GM12878 (cell line): ENCODE measurements at regions not wholly inside any gene's neighbourhood (a gene's known extent, or its start where the extent isn't known, plus 50 kb on each side); places are given as distances from the start of the nearest gene placed in this dataset.

Experiments
- ATAC-seq: fragments of 200-7000 bp; cut with Tn5 transposase; 3 replicates; pipeline ENCODE4 v1.9.1; 2020; ENCODE audit warnings: mild to moderate bottlenecking, moderate library complexity
- BruUV-seq: library from RNA; stranded (reverse); fragments of 400-500 nt; replicated peaks from 2 replicates; lab custom pipeline; 2021; lab: Mats Ljungman, UMichigan
- CTCF ChIA-PET: fragments of 300-600 bp; sonication (Branson Sonifier 250); formaldehyde crosslinking; extraction: SDS; loops from one replicate; lab custom pipeline; 2021; ENCODE audit warnings: inconsistent platforms; lab: Yijun Ruan, JAX
- POLR2A ChIA-PET: fragments of 350-600 bp; formaldehyde crosslinking; extraction: SDS; loops from one replicate; lab custom pipeline; 2021; ENCODE audit warnings: inconsistent platforms; lab: Charles Lee
- RAD21 ChIA-PET: fragments of 300-600 bp; sonication (Branson Sonifier 250); formaldehyde crosslinking; loops from one replicate; lab custom pipeline; 2023; ENCODE audit warnings: antibody characterized with exemption; ENCODE audit not compliant: unreplicated experiment; lab: Charles Lee
- SMC1A ChIA-PET: fragments of 300-600 bp; sonication (Branson Sonifier 250); formaldehyde crosslinking; loops from one replicate; lab custom pipeline; 2023; ENCODE audit not compliant: unreplicated experiment, uncharacterized antibody; lab: Charles Lee
- DNase-seq: peaks from one replicate; pipeline ENCODE4 v3.0.0-alpha.2; 2011; ENCODE audit warnings: low read depth, low spot score
- FAIRE-seq: peaks from 3 replicates; lab custom pipeline; 2011; peaks lifted over from hg19 to GRCh38; lab: Jason Lieb, UNC
- H2AFZ ChIP-seq: 2 replicates; pipeline ENCODE4 v1.6.0; 2011; ENCODE audit warnings: low read depth, low read length, control low read depth; ENCODE audit not compliant: control insufficient read depth
- H3K27ac ChIP-seq: 2 replicates; pipeline ENCODE4 v1.5.1; 2011; ENCODE audit warnings: control low read depth; ENCODE audit not compliant: control insufficient read depth, insufficient read depth
- H3K27me3 ChIP-seq, 2 experiments: replicated peaks in 1 of 2; 2 replicates each; pipeline versions ENCODE4 v1.6.0 to v1.6.1; 2011; ENCODE audit warnings: low read length in 1 of 2; ENCODE audit not compliant: control insufficient read depth in 2 of 2, insufficient read depth in 2 of 2
- H3K36me3 ChIP-seq, 2 experiments: 2 replicates each; pipeline ENCODE4 v1.5.1; 2011; ENCODE audit warnings: low read length in 1 of 2; ENCODE audit not compliant: control insufficient read depth in 2 of 2, insufficient read depth in 2 of 2
- H3K4me1 ChIP-seq: 2 replicates; pipeline ENCODE4 v1.6.1; 2011; ENCODE audit warnings: mild to moderate bottlenecking, low read length, moderate library complexity, mixed read lengths; ENCODE audit not compliant: control insufficient read depth, insufficient read depth
- H3K4me2 ChIP-seq: 2 replicates; pipeline ENCODE4 v1.6.0; 2011; ENCODE audit warnings: control low read depth; ENCODE audit not compliant: control insufficient read depth, insufficient read depth
- H3K4me3 ChIP-seq: fragments of 200-600 bp; sonication (generic); 2 replicates; pipeline ENCODE4 v1.5.1; 2016
- H3K79me2 ChIP-seq: 2 replicates; pipeline ENCODE4 v1.6.0; 2011; ENCODE audit warnings: low read length; ENCODE audit not compliant: control insufficient read depth, insufficient read depth
- H3K9ac ChIP-seq: 2 replicates; pipeline ENCODE4 v1.8.0; 2011; ENCODE audit warnings: low read length, control low read depth, mixed read lengths; ENCODE audit not compliant: control insufficient read depth, insufficient read depth
- H3K9me3 ChIP-seq: replicated peaks from 3 replicates; pipeline ENCODE4 v1.5.1; 2011; ENCODE audit warnings: mild to moderate bottlenecking, low read length; ENCODE audit not compliant: control insufficient read depth, insufficient read depth
- H4K20me1 ChIP-seq: 2 replicates; pipeline ENCODE4 v1.6.0; 2011; ENCODE audit not compliant: control insufficient read depth, insufficient read depth
- ASH2L ChIP-seq: fragments of 300-600, 200-600 bp; sonication (generic); IDR thresholded peaks from 2 replicates; pipeline ENCODE4 v1.6.1; 2017; ENCODE audit warnings: low read depth, mild to moderate bottlenecking, borderline replicate concordance
- CHD4 ChIP-seq: fragments of 200-600 bp; sonication (generic); IDR thresholded peaks from 2 replicates; pipeline ENCODE4 v1.6.1; 2016; ENCODE audit warnings: mild to moderate bottlenecking
- ETV6 ChIP-seq, 2 experiments: fragments of 450-650 bp in 1 of 2; IDR thresholded peaks in 1 of 2; conservative IDR thresholded peaks in 1 of 2; 2 replicates each; pipeline ENCODE4 v1.6.1; 2014; ENCODE audit warnings: antibody characterized with exemption in 1 of 2, borderline replicate concordance in 1 of 2, low read depth in 1 of 2, mild to moderate bottlenecking in 1 of 2, moderate library complexity in 1 of 2
- GATAD2B ChIP-seq: fragments of 450-650 bp; conservative IDR thresholded peaks from 2 replicates; pipeline ENCODE4 v1.6.1; 2017; ENCODE audit warnings: low read depth, mild to moderate bottlenecking, moderate library complexity
- KDM1A ChIP-seq: fragments of 200-600 bp; sonication (generic); IDR thresholded peaks from 2 replicates; pipeline ENCODE4 v1.6.1; 2016; ENCODE audit warnings: borderline replicate concordance
- MEF2A ChIP-seq: IDR thresholded peaks from 2 replicates; pipeline ENCODE4 v1.6.1; 2011; ENCODE audit warnings: low read depth, mild to moderate bottlenecking, low read length, moderate library complexity; ENCODE audit not compliant: insufficient read depth
- NFIC ChIP-seq: IDR thresholded peaks from 2 replicates; pipeline ENCODE4 v1.6.1; 2012; ENCODE audit warnings: low read depth, mild to moderate bottlenecking, inconsistent platforms, low read length, moderate library complexity
- NR2C1 ChIP-seq: fragments of 450-650 bp; IDR thresholded peaks from 2 replicates; pipeline ENCODE4 v1.6.1; 2017; ENCODE audit warnings: antibody characterized with exemption, mild to moderate bottlenecking, moderate library complexity
- PML ChIP-seq: IDR thresholded peaks from 2 replicates; pipeline ENCODE4 v1.6.1; 2012; ENCODE audit warnings: low read length, inconsistent platforms
- SREBF2 ChIP-seq: IDR thresholded peaks from 2 replicates; pipeline ENCODE4 v1.6.1; 2012; ENCODE audit warnings: mild to moderate bottlenecking, low read length
- WGBS: methylation state at CpG from one replicate; pipeline ENCODE4 v1.1.6; 2016; ENCODE audit warnings: low lambda C conversion rate; ENCODE audit not compliant: insufficient replicate concordance, insufficient coverage; ENCODE audit errors: missing lambda C conversion rate; 5-methylcytosine and 5-hydroxymethylcytosine counted together
- in situ Hi-C: fragments of 300-500 bp; cut with MboI; formaldehyde crosslinking; loops from 9 replicates; pipeline ENCODE4 v1.14.3; 2018; ENCODE audit warnings: mixed read lengths
- intact Hi-C: fragments of 100-400 bp; cut with micrococcal nuclease; formaldehyde crosslinking; loops from one replicate; pipeline ENCODE4 v1.14.2; 2022; ENCODE audit not compliant: unreplicated experiment
- TF ChIP-seq, protein P1 (sequence below): IDR thresholded peaks from 2 replicates; pipeline ENCODE4 v1.6.1; 2012; ENCODE audit warnings: low read depth, low read length, improper control_type of control experiment
- TF ChIP-seq, protein P2 (sequence below): IDR thresholded peaks from 2 replicates; pipeline ENCODE4 v1.6.1; 2012; ENCODE audit warnings: mild to moderate bottlenecking, low read depth, low read length
- TF ChIP-seq, protein P3 (sequence below): fragments of 150-350 bp; IDR thresholded peaks from 2 replicates; pipeline ENCODE4 v1.6.1; 2014; ENCODE audit warnings: mild to moderate bottlenecking, low read depth, low read length
- TF ChIP-seq, protein P4 (sequence below): fragments of 450-650 bp; formaldehyde crosslinking; IDR thresholded peaks from 2 replicates; pipeline ENCODE4 v1.4.0; 2020; ENCODE audit warnings: mild to moderate bottlenecking, moderate library complexity

DNA sequence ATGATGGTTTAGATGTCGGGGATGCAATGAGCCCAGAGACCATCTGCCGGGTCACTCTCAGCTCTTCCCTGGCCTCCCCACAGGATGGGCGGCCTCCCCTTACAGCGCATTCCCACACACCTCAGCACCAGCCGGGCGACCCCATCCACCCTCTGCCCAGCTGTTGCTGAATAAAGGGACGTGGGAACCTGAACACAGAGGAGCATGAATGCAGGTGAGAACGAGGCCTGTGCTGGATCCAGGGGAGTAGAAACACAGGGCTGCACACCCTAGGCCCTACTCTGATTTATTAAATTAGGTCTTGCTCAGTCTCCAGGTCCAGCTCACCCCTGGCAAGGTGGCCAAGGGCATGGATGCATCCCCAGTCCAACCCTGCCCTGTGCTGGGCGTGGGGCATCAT lies 180.5 kb downstream of the CTTN start (continued):
- TF ChIP-seq, protein P1, sequence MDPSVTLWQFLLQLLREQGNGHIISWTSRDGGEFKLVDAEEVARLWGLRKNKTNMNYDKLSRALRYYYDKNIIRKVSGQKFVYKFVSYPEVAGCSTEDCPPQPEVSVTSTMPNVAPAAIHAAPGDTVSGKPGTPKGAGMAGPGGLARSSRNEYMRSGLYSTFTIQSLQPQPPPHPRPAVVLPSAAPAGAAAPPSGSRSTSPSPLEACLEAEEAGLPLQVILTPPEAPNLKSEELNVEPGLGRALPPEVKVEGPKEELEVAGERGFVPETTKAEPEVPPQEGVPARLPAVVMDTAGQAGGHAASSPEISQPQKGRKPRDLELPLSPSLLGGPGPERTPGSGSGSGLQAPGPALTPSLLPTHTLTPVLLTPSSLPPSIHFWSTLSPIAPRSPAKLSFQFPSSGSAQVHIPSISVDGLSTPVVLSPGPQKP, result no peak
- no peak for TF ChIP-seq ASH2L
- no peak for TF ChIP-seq GATAD2B
- TF ChIP-seq PML, result no peak
- TF ChIP-seq SREBF2, result no peak

DNA sequence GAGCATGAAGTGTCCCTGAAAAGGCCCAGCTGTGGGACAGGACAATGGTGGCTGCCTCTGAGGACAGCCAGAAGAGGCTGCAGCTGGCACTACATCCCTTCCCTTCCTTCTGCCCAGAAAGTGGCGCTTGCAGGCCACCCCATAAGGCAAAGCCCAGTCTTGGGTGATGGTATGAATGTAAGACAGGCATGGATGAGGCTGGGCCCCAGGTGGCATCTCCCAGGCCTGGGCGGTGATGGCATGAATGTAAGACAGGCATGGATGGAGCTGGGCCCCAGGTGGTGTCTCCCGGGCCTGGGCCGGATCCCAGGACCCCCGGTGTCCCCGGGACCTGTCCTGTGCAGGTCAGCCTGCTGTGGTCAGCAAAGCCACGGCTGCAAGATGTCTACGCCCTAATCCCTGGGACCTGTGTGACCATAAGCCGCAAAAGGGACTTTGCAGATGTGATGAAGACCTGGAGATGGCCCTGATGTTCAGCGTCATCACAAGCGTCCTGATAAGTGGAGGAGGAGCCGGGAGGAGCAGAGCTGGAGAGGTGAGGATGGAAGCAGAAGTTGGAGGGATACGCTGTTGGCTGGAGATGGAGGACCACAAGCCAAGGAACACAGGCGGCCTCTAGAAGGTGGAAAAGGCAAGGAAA lies 181.1 kb downstream of the CTTN start:
- intact Hi-C loops, result no loop called here
- TF ChIP-seq KDM1A, result no peak
- no peak for TF ChIP-seq MEF2A
- TF ChIP-seq, protein P2, sequence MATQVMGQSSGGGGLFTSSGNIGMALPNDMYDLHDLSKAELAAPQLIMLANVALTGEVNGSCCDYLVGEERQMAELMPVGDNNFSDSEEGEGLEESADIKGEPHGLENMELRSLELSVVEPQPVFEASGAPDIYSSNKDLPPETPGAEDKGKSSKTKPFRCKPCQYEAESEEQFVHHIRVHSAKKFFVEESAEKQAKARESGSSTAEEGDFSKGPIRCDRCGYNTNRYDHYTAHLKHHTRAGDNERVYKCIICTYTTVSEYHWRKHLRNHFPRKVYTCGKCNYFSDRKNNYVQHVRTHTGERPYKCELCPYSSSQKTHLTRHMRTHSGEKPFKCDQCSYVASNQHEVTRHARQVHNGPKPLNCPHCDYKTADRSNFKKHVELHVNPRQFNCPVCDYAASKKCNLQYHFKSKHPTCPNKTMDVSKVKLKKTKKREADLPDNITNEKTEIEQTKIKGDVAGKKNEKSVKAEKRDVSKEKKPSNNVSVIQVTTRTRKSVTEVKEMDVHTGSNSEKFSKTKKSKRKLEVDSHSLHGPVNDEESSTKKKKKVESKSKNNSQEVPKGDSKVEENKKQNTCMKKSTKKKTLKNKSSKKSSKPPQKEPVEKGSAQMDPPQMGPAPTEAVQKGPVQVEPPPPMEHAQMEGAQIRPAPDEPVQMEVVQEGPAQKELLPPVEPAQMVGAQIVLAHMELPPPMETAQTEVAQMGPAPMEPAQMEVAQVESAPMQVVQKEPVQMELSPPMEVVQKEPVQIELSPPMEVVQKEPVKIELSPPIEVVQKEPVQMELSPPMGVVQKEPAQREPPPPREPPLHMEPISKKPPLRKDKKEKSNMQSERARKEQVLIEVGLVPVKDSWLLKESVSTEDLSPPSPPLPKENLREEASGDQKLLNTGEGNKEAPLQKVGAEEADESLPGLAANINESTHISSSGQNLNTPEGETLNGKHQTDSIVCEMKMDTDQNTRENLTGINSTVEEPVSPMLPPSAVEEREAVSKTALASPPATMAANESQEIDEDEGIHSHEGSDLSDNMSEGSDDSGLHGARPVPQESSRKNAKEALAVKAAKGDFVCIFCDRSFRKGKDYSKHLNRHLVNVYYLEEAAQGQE, result no peak
- no peak for TF ChIP-seq NFIC
- no peak for TF ChIP-seq NR2C1
- TF ChIP-seq CHD4, result no peak
- TF ChIP-seq, protein P3, sequence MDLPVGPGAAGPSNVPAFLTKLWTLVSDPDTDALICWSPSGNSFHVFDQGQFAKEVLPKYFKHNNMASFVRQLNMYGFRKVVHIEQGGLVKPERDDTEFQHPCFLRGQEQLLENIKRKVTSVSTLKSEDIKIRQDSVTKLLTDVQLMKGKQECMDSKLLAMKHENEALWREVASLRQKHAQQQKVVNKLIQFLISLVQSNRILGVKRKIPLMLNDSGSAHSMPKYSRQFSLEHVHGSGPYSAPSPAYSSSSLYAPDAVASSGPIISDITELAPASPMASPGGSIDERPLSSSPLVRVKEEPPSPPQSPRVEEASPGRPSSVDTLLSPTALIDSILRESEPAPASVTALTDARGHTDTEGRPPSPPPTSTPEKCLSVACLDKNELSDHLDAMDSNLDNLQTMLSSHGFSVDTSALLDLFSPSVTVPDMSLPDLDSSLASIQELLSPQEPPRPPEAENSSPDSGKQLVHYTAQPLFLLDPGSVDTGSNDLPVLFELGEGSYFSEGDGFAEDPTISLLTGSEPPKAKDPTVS, result no peak
- TF ChIP-seq ETV6 (conservative IDR thresholded peaks at IDR 0.05 in 1 of 2, IDR thresholded peaks at IDR 0.05 in 1 of 2; ENCODE audit: borderline replicate concordance in 1 of 2, low read depth in 1 of 2), result no peak
- TF ChIP-seq, protein P4, sequence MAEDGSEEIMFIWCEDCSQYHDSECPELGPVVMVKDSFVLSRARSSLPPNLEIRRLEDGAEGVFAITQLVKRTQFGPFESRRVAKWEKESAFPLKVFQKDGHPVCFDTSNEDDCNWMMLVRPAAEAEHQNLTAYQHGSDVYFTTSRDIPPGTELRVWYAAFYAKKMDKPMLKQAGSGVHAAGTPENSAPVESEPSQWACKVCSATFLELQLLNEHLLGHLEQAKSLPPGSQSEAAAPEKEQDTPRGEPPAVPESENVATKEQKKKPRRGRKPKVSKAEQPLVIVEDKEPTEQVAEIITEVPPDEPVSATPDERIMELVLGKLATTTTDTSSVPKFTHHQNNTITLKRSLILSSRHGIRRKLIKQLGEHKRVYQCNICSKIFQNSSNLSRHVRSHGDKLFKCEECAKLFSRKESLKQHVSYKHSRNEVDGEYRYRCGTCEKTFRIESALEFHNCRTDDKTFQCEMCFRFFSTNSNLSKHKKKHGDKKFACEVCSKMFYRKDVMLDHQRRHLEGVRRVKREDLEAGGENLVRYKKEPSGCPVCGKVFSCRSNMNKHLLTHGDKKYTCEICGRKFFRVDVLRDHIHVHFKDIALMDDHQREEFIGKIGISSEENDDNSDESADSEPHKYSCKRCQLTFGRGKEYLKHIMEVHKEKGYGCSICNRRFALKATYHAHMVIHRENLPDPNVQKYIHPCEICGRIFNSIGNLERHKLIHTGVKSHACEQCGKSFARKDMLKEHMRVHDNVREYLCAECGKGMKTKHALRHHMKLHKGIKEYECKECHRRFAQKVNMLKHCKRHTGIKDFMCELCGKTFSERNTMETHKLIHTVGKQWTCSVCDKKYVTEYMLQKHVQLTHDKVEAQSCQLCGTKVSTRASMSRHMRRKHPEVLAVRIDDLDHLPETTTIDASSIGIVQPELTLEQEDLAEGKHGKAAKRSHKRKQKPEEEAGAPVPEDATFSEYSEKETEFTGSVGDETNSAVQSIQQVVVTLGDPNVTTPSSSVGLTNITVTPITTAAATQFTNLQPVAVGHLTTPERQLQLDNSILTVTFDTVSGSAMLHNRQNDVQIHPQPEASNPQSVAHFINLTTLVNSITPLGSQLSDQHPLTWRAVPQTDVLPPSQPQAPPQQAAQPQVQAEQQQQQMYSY (CRISPR knock-in tag), result no peak

More for the DNA sequence above, 181.1 kb downstream of the CTTN start:
- H3K4me1 ChIP-seq, result no peaks in the 10 kb centered on the region
- no peak for FAIRE-seq
- H2AFZ ChIP-seq, result no peak overlapping the region
- ATAC-seq, result no peak
- H3K9me3 ChIP-seq, result no peaks in the 10 kb centered on the region
- CTCF ChIA-PET, result no interaction called here
- no peak overlapping the region for H3K9ac ChIP-seq
- no TSS peak for BruUV-seq
- H3K36me3 ChIP-seq, result no peaks in the 10 kb centered on the region
- 29% methylated on average over 14 of the region's 14 CpGs for WGBS
- SMC1A ChIA-PET, result no interaction called here
- in situ Hi-C loops, result no loop called here
- no peak overlapping the region for H3K4me2 ChIP-seq
- H4K20me1 ChIP-seq, result no peaks in the 10 kb centered on the region
- no peak for DNase-seq
- no peaks in the 10 kb centered on the region for H3K27me3 ChIP-seq
- POLR2A ChIA-PET, result no interaction called here
- H3K79me2 ChIP-seq, result no peaks in the 10 kb centered on the region
- RAD21 ChIA-PET, result no interaction called here
- no peak overlapping the region for H3K4me3 ChIP-seq
- no peak overlapping the region for H3K27ac ChIP-seq
